PC-3 (cell line): ENCODE measurements at regions not wholly inside any gene's neighbourhood (a gene's known extent, or its start where the extent isn't known, plus 50 kb on each side); places are given as distances from the start of the nearest gene placed in this dataset.

Experiments
- EZH2 ChIP-seq: fragments of 300-600 bp; sonication (generic); IDR thresholded peaks from one replicate; pipeline ENCODE4 v1.6.1; 2017; ENCODE audit warnings: antibody characterized with exemption, mild to moderate bottlenecking, low read length; ENCODE audit not compliant: unreplicated experiment
- EZH2phosphoT487 ChIP-seq: fragments of 300-600 bp; sonication (generic); IDR thresholded peaks from 2 replicates; pipeline ENCODE4 v1.6.1; 2018; ENCODE audit warnings: mild to moderate bottlenecking, antibody characterized with exemption, low read length, borderline replicate concordance
- TF ChIP-seq, protein P1 (sequence below): fragments of 300-600 bp; sonication (generic); conservative IDR thresholded peaks from 2 replicates; pipeline ENCODE4 v1.5.1; 2017; ENCODE audit warnings: antibody characterized with exemption, low read depth, mild to moderate bottlenecking, low read length

DNA sequence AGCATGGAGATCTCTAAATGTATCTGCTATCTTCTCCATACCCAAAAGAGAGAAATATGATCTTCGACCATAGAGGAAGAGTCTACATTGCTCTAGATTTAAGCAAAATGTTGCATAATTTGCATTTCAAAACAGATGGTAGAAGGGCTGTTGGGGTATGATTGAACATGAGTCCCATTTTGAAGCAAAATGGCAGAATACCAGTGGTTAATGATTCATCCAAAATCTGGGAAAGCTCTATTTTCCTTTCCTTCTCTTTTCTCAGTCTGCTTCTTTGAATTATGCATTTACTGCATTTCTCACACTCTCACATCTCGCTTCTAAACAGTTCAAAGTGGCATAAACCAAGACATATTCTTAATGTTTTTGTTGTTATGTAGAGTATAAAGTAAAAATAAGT, 178.5 kb downstream of the MACC1 start:
- TF ChIP-seq, protein P1, sequence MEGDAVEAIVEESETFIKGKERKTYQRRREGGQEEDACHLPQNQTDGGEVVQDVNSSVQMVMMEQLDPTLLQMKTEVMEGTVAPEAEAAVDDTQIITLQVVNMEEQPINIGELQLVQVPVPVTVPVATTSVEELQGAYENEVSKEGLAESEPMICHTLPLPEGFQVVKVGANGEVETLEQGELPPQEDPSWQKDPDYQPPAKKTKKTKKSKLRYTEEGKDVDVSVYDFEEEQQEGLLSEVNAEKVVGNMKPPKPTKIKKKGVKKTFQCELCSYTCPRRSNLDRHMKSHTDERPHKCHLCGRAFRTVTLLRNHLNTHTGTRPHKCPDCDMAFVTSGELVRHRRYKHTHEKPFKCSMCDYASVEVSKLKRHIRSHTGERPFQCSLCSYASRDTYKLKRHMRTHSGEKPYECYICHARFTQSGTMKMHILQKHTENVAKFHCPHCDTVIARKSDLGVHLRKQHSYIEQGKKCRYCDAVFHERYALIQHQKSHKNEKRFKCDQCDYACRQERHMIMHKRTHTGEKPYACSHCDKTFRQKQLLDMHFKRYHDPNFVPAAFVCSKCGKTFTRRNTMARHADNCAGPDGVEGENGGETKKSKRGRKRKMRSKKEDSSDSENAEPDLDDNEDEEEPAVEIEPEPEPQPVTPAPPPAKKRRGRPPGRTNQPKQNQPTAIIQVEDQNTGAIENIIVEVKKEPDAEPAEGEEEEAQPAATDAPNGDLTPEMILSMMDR: no peak
- no peak for TF ChIP-seq EZH2phosphoT487
- TF ChIP-seq EZH2: no peak
